Neural progenitor cell (in vitro differentiated cells): ENCODE measurements at regions not wholly inside any gene's neighbourhood (a gene's known extent, or its start where the extent isn't known, plus 50 kb on each side); places are given as distances from the start of the nearest gene placed in this dataset.

Experiments used
- DNase-seq: peaks from one replicate; pipeline ENCODE4 v3.0.0-alpha.2; 2016; ENCODE audit warnings: low spot score
- H2AFZ ChIP-seq: fragments of 200-600 bp; sonication (generic); replicated peaks from 2 replicates; pipeline ENCODE4 v1.6.1; 2016; ENCODE audit warnings: antibody characterized with exemption
- H3F3A ChIP-seq: fragments of 200-600 bp; sonication (generic); 2 replicates; pipeline ENCODE4 v1.6.1; 2016; ENCODE audit warnings: antibody characterized with exemption, low read depth
- H3K27ac ChIP-seq: fragments of 200-600 bp; sonication (generic); 2 replicates; pipeline ENCODE4 v1.5.1; 2016; ENCODE audit warnings: mild to moderate bottlenecking
- H3K27me3 ChIP-seq: fragments of 200-600 bp; sonication (generic); 2 replicates; pipeline ENCODE4 v1.6.1; 2016; ENCODE audit warnings: mild to moderate bottlenecking, moderate library complexity
- H3K36me3 ChIP-seq: fragments of 200-600 bp; sonication (generic); 2 replicates; pipeline ENCODE4 v1.5.1; 2016
- H3K4me1 ChIP-seq: fragments of 200-600 bp; sonication (generic); 2 replicates; pipeline ENCODE4 v1.6.1; 2016; ENCODE audit warnings: mixed run types
- H3K4me2 ChIP-seq: fragments of 200-600 bp; sonication (generic); 2 replicates; pipeline ENCODE4 v1.6.1; 2016
- H3K4me3 ChIP-seq: fragments of 200-600 bp; sonication (generic); 2 replicates; pipeline ENCODE4 v1.5.1; 2016
- H3K79me2 ChIP-seq: fragments of 200-600 bp; sonication (generic); 2 replicates; pipeline ENCODE4 v1.6.1; 2016; ENCODE audit warnings: low read depth
- H3K9ac ChIP-seq: fragments of 200-600 bp; sonication (generic); 2 replicates; pipeline ENCODE4 v1.6.1; 2016
- H3K9me3 ChIP-seq: fragments of 200-600 bp; sonication (generic); 2 replicates; pipeline ENCODE4 v1.5.1; 2016; ENCODE audit warnings: low read depth
- H4K20me1 ChIP-seq: fragments of 200-600 bp; sonication (generic); 2 replicates; pipeline ENCODE4 v1.6.1; 2016; ENCODE audit warnings: low read depth
- H3K27ac Mint-ChIP-seq: 3 replicates; pipeline ENCODE4 v1.8.0; 2021; ENCODE audit warnings: mixed read lengths
- H3K27me3 Mint-ChIP-seq: 2 replicates; pipeline ENCODE4 v1.8.0; 2022; ENCODE audit warnings: low read depth, mild to moderate bottlenecking, inconsistent platforms, moderate library complexity, mixed read lengths; ENCODE audit not compliant: insufficient read depth
- H3K36me3 Mint-ChIP-seq: 3 replicates; pipeline ENCODE4 v1.8.0; 2021; ENCODE audit warnings: mixed read lengths
- H3K4me1 Mint-ChIP-seq: 3 replicates; pipeline ENCODE4 v1.8.0; 2021; ENCODE audit warnings: mixed read lengths
- H3K4me3 Mint-ChIP-seq: 3 replicates; pipeline ENCODE4 v1.8.0; 2021; ENCODE audit warnings: mild to moderate bottlenecking, moderate library complexity, mixed read lengths
- H3K9me3 Mint-ChIP-seq: 3 replicates; pipeline ENCODE4 v1.8.0; 2020; ENCODE audit warnings: mixed read lengths
- EZH2 ChIP-seq: fragments of 200-600 bp; sonication (generic); IDR thresholded peaks from 2 replicates; pipeline ENCODE4 v1.6.1; 2017; ENCODE audit warnings: antibody characterized with exemption, mild to moderate bottlenecking, moderate library complexity
- EZH2phosphoT487 ChIP-seq: fragments of 200-600 bp; sonication (generic); IDR thresholded peaks from 2 replicates; pipeline ENCODE4 v1.6.1; 2017; ENCODE audit warnings: antibody characterized with exemption
- TF ChIP-seq, protein P1 (sequence below): fragments of 200-600 bp; sonication (generic); IDR thresholded peaks from 2 replicates; pipeline ENCODE4 v1.5.1; 2017; ENCODE audit warnings: antibody characterized with exemption, mild to moderate bottlenecking

DNA sequence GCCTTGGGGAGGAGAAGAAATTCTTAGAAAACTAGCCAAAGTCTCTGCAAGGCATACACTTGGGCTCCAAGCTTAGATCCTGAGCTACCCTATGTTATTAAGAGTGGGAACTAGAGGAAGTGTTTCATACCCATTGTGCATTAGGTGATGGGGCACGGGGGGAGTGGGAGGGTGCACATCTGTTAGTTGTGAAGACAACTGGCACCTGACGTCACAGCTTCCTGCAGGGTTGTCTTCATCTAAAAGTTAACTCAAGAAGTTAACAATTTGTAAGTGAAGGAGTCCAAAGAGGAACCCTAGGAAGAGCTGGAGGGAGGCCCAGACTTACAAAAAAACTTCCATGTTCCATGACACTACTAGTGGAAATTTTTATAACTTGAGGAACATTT, 158.1 kb downstream of the ADRA2A start:
- no peak overlapping the region for H3K4me3 Mint-ChIP-seq
- Histone ChIP-seq H3K79me2 (no peaks in the 10 kb centered on the region), H4K20me1 (no peaks in the 10 kb centered on the region), H3K36me3 (no peaks in the 10 kb centered on the region), H3K27ac (no peak overlapping the region), H3K4me1 (no peaks in the 10 kb centered on the region), H3K9ac (no peak overlapping the region), H3K27me3 (no peaks in the 10 kb centered on the region), H2AFZ (no peak overlapping the region), H3K9me3 (no peaks in the 10 kb centered on the region), H3F3A (no peaks in the 10 kb centered on the region), H3K4me3 (no peak overlapping the region), H3K4me2 (no peak overlapping the region)
- H3K27me3 Mint-ChIP-seq = peaks cover 4% of the 10 kb centered on the region
- no peak for DNase-seq
- no peak for TF ChIP-seq EZH2
- TF ChIP-seq, protein P1, sequence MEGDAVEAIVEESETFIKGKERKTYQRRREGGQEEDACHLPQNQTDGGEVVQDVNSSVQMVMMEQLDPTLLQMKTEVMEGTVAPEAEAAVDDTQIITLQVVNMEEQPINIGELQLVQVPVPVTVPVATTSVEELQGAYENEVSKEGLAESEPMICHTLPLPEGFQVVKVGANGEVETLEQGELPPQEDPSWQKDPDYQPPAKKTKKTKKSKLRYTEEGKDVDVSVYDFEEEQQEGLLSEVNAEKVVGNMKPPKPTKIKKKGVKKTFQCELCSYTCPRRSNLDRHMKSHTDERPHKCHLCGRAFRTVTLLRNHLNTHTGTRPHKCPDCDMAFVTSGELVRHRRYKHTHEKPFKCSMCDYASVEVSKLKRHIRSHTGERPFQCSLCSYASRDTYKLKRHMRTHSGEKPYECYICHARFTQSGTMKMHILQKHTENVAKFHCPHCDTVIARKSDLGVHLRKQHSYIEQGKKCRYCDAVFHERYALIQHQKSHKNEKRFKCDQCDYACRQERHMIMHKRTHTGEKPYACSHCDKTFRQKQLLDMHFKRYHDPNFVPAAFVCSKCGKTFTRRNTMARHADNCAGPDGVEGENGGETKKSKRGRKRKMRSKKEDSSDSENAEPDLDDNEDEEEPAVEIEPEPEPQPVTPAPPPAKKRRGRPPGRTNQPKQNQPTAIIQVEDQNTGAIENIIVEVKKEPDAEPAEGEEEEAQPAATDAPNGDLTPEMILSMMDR = no peak
- no peak for TF ChIP-seq EZH2phosphoT487
- H3K27ac Mint-ChIP-seq = no peak overlapping the region
- H3K4me1 Mint-ChIP-seq = no peaks in the 10 kb centered on the region
- H3K36me3 Mint-ChIP-seq = no peaks in the 10 kb centered on the region
- H3K9me3 Mint-ChIP-seq = no peaks in the 10 kb centered on the region

DNA sequence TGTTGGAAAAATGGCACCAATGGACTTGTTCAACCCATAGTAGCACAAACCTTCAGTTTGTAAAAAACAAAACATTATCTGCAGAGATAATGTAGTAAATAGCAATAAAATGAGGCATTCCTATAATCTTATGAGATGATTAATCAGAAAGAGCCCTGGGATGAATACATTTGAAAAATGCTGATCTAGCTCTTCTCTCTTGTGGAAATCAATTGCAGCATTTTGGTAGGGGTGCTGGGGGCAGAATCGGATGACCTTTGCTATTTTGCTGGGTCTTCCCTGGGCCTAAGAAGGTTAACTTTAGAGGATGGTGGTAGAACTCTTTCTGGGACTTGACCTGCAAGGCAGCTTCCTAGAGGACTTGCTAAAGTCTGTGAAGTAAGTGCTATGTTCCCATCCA, 163.5 kb downstream of the ADRA2A start:
- no peak overlapping the region for H3K4me2 ChIP-seq
- H3K27ac ChIP-seq = no peak overlapping the region
- Mint-ChIP-seq H3K4me1 (no peaks in the 10 kb centered on the region), H3K9me3 (no peaks in the 10 kb centered on the region), H3K4me3 (no peak overlapping the region), H3K27ac (no peak overlapping the region), H3K36me3 (no peaks in the 10 kb centered on the region), H3K27me3 (no peaks in the 10 kb centered on the region)
- TF ChIP-seq EZH2 = no peak
- TF ChIP-seq, protein P1 = no peak
- TF ChIP-seq EZH2phosphoT487 = no peak
- no peaks in the 10 kb centered on the region for H3K4me1 ChIP-seq
- H2AFZ ChIP-seq = no peak overlapping the region
- no peaks in the 10 kb centered on the region for H3K79me2 ChIP-seq
- no peaks in the 10 kb centered on the region for H4K20me1 ChIP-seq
- H3F3A ChIP-seq = peaks cover 5% of the 10 kb centered on the region
- H3K4me3 ChIP-seq = no peak overlapping the region
- H3K36me3 ChIP-seq = no peaks in the 10 kb centered on the region
- no peaks in the 10 kb centered on the region for H3K9me3 ChIP-seq
- DNase-seq = no peak
- H3K9ac ChIP-seq = no peak overlapping the region
- no peaks in the 10 kb centered on the region for H3K27me3 ChIP-seq

DNA sequence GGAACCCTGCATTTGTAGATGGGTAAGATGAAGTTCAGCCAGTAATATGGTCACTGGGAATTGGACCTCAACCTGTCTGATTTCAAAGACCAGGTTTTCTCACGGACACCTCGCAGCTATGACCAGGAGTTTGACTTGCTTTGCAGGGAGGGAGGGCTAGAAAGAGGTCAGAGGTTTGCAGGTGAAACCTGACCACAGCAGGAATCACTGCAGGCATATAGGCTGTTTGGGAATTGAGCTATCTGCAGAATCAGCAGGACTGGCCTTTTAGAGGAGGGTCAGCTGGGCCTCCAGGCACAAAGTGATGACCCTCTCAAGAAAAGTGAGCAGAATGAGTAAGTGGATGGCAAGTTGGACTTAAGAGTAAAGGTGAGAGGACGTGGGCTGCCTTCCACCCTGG, 166.3 kb downstream of the ADRA2A start:
- Histone ChIP-seq H3K4me3 (no peak overlapping the region), H3K79me2 (no peaks in the 10 kb centered on the region), H3K4me1 (peaks cover 6% of the 10 kb centered on the region), H3K9ac (no peak overlapping the region), H2AFZ (no peak overlapping the region), H3K27ac (no peak overlapping the region), H3F3A (peaks cover 5% of the 10 kb centered on the region), H3K36me3 (no peaks in the 10 kb centered on the region), H3K27me3 (no peaks in the 10 kb centered on the region), H4K20me1 (no peaks in the 10 kb centered on the region), H3K9me3 (no peaks in the 10 kb centered on the region), H3K4me2 (no peak overlapping the region)
- Mint-ChIP-seq H3K27me3 (no peaks in the 10 kb centered on the region), H3K4me1 (peaks cover 16% of the 10 kb centered on the region), H3K36me3 (no peaks in the 10 kb centered on the region), H3K9me3 (no peaks in the 10 kb centered on the region), H3K27ac (no peak overlapping the region), H3K4me3 (no peak overlapping the region)
- DNase-seq = no peak
- TF ChIP-seq, protein P1 = no peak
- TF ChIP-seq EZH2phosphoT487 (no peak), EZH2 (no peak)

DNA sequence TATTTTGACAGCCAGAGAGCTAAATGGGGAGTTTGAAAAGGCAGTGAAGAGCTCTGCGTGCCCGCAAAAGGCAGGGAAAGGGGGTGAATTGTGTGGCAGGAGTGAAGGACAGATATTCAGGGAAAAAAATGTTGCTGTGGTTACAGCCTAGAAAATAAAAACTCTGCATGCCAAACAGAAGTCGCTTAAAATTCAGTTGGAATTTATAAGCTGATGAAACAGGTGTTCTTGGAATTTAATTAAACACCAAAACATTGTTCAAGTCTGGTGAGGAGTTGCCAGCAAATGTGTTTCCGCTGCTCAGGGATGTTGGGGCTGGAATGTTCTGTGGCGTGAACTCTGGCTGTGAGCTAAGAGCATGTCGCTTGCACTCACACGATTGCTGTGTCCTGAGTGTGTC, 169.3 kb downstream of the ADRA2A start:
- Histone ChIP-seq H3K4me2 (no peak overlapping the region), H3K79me2 (no peaks in the 10 kb centered on the region), H3K27me3 (no peaks in the 10 kb centered on the region), H3K4me1 (peaks cover 6% of the 10 kb centered on the region), H4K20me1 (no peaks in the 10 kb centered on the region), H3K9ac (no peak overlapping the region), H2AFZ (no peak overlapping the region), H3K36me3 (no peaks in the 10 kb centered on the region), H3F3A (peaks cover 5% of the 10 kb centered on the region), H3K4me3 (no peak overlapping the region), H3K9me3 (no peaks in the 10 kb centered on the region), H3K27ac (no peak overlapping the region)
- Mint-ChIP-seq H3K9me3 (no peaks in the 10 kb centered on the region), H3K4me1 (peaks cover 16% of the 10 kb centered on the region), H3K27me3 (no peaks in the 10 kb centered on the region), H3K4me3 (no peak overlapping the region), H3K27ac (no peak overlapping the region), H3K36me3 (no peaks in the 10 kb centered on the region)
- TF ChIP-seq EZH2 = no peak
- TF ChIP-seq EZH2phosphoT487 = no peak
- TF ChIP-seq, protein P1 = no peak
- no peak for DNase-seq
